ENCODE measurements at regions not wholly inside any gene's neighbourhood (a gene's known extent, or its start where the extent isn't known, plus 50 kb on each side); places are given as distances from the start of the nearest gene placed in this dataset.

DNA sequence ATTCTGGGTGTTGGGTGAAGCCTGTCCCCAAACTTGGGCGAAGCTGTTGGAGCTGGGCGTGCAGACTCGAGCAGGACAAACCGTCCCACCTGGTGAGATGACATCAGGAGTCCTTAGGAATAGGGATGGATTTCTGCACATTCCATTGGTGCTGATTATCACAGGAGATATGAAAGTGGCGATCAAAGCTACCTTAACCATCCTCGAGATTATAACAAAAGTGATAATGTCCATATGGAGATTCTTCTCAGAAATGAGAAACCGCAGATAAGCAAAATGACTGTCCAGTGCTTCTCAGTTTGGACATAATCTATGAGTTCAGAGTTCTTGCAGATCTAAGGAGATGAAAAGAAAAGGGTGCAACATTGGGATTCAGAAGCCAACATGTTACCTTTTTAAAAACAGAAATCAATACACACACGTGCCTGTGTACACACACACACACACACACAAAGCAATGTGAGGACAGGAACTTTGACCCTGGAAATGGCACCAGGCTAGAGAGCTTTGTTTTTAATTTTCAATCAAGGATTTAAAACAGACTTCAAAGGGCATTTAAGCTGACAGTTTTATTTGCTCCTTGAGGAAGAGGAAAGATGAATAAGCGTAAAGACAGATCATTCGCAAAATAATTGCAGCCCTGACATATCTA lies 165.4 kb downstream of the CD83 start:
- H3K4me3 ChIP-seq (replicated peaks in 1 of 2; ENCODE audit: low read depth in 2 of 2, low read length in 2 of 2): no peak overlapping the region
- TF ChIP-seq, protein P1, sequence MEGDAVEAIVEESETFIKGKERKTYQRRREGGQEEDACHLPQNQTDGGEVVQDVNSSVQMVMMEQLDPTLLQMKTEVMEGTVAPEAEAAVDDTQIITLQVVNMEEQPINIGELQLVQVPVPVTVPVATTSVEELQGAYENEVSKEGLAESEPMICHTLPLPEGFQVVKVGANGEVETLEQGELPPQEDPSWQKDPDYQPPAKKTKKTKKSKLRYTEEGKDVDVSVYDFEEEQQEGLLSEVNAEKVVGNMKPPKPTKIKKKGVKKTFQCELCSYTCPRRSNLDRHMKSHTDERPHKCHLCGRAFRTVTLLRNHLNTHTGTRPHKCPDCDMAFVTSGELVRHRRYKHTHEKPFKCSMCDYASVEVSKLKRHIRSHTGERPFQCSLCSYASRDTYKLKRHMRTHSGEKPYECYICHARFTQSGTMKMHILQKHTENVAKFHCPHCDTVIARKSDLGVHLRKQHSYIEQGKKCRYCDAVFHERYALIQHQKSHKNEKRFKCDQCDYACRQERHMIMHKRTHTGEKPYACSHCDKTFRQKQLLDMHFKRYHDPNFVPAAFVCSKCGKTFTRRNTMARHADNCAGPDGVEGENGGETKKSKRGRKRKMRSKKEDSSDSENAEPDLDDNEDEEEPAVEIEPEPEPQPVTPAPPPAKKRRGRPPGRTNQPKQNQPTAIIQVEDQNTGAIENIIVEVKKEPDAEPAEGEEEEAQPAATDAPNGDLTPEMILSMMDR (IDR thresholded peaks at IDR 0.05; ENCODE audit: low read depth, low read length): no peak
- DNase-seq (ENCODE audit: low read depth in 2 of 2): no peak

DNA sequence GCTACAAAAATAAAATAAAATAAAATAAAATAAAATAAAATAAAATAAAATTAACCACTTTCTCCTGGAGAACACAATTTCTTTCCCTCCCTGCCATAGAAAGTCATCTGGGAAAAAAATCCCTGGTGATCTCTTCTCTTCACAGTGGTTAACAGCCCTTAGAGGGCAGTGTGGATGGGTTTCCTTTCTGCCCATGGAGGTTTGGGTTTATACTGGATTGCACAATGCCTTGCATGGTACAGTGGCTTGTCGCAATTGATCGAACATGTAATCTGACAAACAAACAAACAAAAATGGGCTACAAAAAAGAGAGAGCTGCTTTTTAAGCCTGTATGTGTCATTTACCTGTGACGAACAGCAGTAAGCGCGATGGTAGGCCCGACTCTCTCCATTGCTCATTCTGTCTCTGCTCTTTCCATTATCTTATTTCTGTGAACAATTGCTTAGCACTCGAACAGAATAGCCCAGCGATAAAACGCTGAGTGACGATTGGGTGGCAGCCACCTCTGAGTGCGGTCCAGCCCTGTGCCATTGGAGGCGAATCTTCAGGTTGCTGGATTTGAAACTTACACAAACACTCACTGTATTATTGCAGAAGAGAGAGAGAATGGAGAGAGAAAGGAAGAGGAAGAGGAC lies 166.1 kb downstream of the CD83 start:
- H3K4me3 ChIP-seq (replicated peaks in 1 of 2; ENCODE audit: low read depth in 2 of 2, low read length in 2 of 2): no peak overlapping the region
- peak; percentile 32 to 35 for DNase-seq (ENCODE audit: low read depth in 2 of 2)
- TF ChIP-seq, protein P1 (IDR thresholded peaks at IDR 0.05; ENCODE audit: low read depth, low read length): no peak

DNA sequence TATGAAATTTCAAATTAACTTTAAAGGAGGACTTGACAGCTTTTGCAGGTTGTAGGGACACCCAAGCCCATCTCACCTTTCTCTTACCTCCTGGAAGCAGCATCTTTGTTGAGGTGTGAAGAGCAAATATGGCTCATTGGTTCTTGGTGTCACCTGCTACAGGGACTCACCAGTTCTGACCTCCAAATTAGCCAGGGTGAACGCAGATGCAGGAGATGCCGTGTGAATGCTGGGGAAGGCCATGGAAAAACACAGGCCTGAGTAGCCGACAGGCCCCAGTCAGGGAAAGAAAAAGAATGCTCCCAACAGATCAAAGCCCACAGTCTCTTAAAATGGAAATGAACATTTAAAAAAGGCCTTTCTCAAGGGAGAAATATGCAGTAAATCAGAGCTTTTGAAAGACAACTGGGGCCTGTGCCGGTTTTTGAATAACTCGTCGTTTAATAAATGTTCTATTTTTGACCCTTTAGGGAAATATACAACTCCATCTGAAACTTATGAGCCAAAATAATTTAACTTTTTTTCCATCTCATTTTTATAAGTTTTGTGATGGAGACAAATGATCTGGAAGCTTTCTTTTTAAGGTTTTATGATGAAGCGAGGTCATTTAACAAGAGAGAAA lies 167.5 kb downstream of the CD83 start:
- no peak overlapping the region for H3K4me3 ChIP-seq (replicated peaks in 1 of 2; ENCODE audit: low read depth in 2 of 2, low read length in 2 of 2)
- no peak for DNase-seq (ENCODE audit: low read depth in 2 of 2)
- TF ChIP-seq, protein P1 (IDR thresholded peaks at IDR 0.05; ENCODE audit: low read depth, low read length): no peak

DNA sequence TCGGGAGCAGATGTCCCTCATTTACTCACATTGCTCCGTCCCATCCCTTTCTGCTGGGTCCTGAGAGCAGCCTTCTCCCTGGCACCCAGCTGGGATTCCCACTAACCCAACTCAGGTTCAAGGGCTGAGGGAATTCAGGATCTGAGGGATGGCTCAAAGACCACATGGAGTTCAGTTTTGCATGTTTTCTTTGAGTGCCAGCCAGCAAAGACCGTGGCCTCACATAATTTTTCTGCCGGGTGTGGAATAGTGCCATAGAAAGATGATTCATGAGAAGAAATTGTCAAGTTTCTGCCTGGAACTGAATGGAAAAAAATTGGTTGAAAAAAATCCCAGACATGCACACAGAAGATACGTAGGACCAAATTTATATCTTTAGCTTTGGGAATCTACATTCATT lies 168.6 kb downstream of the CD83 start:
- peak; percentile 93 to 94 for DNase-seq (ENCODE audit: low read depth in 2 of 2)
- TF ChIP-seq, protein P1 (IDR thresholded peaks at IDR 0.05; ENCODE audit: low read depth, low read length): no peak
- H3K4me3 ChIP-seq (replicated peaks in 1 of 2; ENCODE audit: low read depth in 2 of 2, low read length in 2 of 2): no peak overlapping the region

DNA sequence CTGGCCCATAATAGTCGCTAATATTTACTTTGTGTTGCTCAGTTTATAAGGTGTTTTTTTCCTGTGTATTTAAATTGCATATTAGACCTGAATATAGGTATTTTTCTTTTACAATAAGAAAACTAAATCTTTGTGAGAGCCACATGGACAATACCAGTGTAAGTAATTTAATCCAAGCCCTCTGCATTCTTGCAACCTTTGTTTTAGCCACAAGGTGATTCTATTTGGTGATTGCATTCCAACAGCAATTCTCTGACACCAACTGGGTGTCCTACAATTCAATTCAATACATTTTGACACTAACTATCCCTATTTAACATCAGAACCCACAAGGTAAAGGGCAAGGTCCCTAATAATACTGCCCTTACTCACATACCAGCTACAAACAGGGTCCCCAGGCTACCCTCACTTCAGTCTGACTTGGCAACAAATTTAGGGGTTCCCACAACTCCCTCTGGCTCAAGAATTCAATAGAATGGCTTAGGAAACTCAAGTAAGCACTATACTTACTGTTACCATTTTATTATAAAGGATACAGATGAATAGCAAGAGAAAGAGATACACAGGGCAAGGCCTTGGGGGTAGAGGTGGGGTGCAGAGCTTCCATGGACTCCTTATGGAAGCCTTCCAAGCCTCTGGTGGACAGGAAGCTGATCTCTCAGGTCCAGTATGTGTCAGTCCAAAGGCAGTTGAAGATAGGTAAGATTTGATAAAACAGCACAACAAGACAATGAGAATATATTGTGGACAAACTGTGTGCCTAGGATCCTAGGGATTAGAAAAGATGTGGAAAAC lies 169.3 kb downstream of the CD83 start:
- TF ChIP-seq, protein P1 (IDR thresholded peaks at IDR 0.05; ENCODE audit: low read depth, low read length): no peak
- no peak for DNase-seq (ENCODE audit: low read depth in 2 of 2)

DNA sequence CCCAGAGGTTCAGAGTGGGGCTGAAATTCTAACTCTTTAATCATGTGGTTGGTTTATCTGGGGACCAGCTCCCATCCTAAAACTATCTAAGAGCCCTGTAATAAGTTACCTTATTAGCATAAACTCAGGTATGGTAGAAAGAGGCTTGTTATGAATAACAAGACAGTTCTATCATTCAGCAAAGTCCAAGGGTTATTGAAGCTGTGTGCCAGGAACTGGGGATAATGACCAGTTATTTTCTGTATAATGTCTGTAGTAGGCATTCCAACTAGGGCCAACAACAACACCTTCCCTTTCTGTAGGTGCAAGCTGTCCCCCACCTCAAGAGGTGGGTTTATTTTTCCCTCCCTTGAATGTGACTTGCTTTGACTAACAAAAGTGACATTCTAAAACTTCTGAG lies 170.1 kb downstream of the CD83 start:
- no peak overlapping the region for H3K4me3 ChIP-seq (replicated peaks in 1 of 2; ENCODE audit: low read depth in 2 of 2, low read length in 2 of 2)
- DNase-seq (ENCODE audit: low read depth in 2 of 2): no peak
- TF ChIP-seq, protein P1 (IDR thresholded peaks at IDR 0.05; ENCODE audit: low read depth, low read length): no peak

More for the DNA sequence above, 169.3 kb downstream of the CD83 start:
- no peak overlapping the region for H3K4me3 ChIP-seq (replicated peaks in 1 of 2; ENCODE audit: low read depth in 2 of 2, low read length in 2 of 2)
